B cell (primary cell): ENCODE measurements at regions not wholly inside any gene's neighbourhood (a gene's known extent, or its start where the extent isn't known, plus 50 kb on each side); places are given as distances from the start of the nearest gene placed in this dataset.

Source experiments
- EZH2 ChIP-seq: IDR thresholded peaks from 2 replicates; pipeline ENCODE4 v1.6.1; 2012; ENCODE audit warnings: borderline replicate concordance, low read depth, mild to moderate bottlenecking, moderate library complexity, low read length; ENCODE audit not compliant: insufficient read depth, poor library complexity, severe bottlenecking
- TF ChIP-seq, protein P1 (sequence below): fragments of 200-600 bp; IDR thresholded peaks from one replicate; pipeline ENCODE4 v1.8.0; 2022; ENCODE audit warnings: antibody characterized with exemption, mild to moderate bottlenecking

DNA sequence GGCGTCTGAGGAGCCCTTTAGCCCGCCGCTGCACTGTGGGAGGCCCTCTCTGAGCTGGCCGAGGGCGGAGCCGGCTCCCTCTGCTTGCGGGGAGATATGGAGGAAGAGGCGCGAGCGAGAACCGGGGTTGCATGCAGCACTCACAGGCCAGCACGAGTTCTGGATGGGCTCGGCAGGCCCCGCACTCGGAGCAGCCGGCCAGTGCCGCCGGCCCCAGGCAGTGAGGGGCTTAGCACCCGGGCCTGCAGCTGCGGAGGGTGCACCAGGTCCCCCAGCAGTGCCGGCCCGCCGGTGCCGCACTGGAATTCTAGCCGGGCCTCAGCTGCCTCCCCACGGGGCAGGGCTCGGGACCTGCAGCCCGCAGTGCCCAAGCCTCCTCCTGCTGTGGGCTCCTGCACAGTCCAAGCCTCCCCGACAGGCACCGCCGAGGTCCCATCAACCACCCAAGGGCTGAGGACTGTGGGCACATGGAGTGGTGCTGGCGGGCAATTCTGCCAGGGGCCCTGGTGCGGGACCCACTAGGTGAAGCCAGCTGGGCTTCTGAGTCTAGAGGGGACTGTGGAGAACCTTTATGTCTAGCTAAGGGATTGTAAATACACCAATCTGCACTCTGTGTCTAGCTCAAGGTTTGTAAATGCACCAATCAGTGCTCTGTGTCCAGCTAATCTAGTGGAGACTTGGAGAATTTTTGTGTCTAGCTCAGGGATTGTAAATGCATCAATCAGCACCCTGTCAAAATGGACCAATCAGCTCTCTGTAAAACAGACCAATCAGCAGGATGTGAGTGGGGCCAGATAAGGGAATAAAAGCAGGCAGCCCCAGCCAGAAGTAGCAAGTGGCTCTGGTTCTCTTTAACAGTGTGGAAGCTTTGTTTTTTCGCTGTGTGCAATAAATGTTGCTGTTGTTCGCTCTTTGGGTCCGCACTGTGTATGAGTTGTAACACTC is 329.7 kb upstream of the JARID2 start:
- TF ChIP-seq, protein P1, sequence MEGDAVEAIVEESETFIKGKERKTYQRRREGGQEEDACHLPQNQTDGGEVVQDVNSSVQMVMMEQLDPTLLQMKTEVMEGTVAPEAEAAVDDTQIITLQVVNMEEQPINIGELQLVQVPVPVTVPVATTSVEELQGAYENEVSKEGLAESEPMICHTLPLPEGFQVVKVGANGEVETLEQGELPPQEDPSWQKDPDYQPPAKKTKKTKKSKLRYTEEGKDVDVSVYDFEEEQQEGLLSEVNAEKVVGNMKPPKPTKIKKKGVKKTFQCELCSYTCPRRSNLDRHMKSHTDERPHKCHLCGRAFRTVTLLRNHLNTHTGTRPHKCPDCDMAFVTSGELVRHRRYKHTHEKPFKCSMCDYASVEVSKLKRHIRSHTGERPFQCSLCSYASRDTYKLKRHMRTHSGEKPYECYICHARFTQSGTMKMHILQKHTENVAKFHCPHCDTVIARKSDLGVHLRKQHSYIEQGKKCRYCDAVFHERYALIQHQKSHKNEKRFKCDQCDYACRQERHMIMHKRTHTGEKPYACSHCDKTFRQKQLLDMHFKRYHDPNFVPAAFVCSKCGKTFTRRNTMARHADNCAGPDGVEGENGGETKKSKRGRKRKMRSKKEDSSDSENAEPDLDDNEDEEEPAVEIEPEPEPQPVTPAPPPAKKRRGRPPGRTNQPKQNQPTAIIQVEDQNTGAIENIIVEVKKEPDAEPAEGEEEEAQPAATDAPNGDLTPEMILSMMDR: no peak
- no peak for TF ChIP-seq EZH2
